Neural progenitor cell (in vitro differentiated cells): ENCODE measurements at regions not wholly inside any gene's neighbourhood (a gene's known extent, or its start where the extent isn't known, plus 50 kb on each side); places are given as distances from the start of the nearest gene placed in this dataset.
A peak's percentile ranks its signal among the peaks of the same experiment; 100 is the strongest.
"Not testable (repeated sequence)": the region's sequence is repeated elsewhere in the genome, so short reads cannot be mapped to it uniquely, and the experiment has no call there.

ENCODE experiments used
- DNase-seq: peaks from one replicate; pipeline ENCODE4 v3.0.0-alpha.2; 2016; ENCODE audit warnings: low spot score
- H2AFZ ChIP-seq: fragments of 200-600 bp; sonication (generic); replicated peaks from 2 replicates; pipeline ENCODE4 v1.6.1; 2016; ENCODE audit warnings: antibody characterized with exemption
- H3F3A ChIP-seq: fragments of 200-600 bp; sonication (generic); 2 replicates; pipeline ENCODE4 v1.6.1; 2016; ENCODE audit warnings: antibody characterized with exemption, low read depth
- H3K27ac ChIP-seq: fragments of 200-600 bp; sonication (generic); 2 replicates; pipeline ENCODE4 v1.5.1; 2016; ENCODE audit warnings: mild to moderate bottlenecking
- H3K27me3 ChIP-seq: fragments of 200-600 bp; sonication (generic); 2 replicates; pipeline ENCODE4 v1.6.1; 2016; ENCODE audit warnings: mild to moderate bottlenecking, moderate library complexity
- H3K36me3 ChIP-seq: fragments of 200-600 bp; sonication (generic); 2 replicates; pipeline ENCODE4 v1.5.1; 2016
- H3K4me1 ChIP-seq: fragments of 200-600 bp; sonication (generic); 2 replicates; pipeline ENCODE4 v1.6.1; 2016; ENCODE audit warnings: mixed run types
- H3K4me2 ChIP-seq: fragments of 200-600 bp; sonication (generic); 2 replicates; pipeline ENCODE4 v1.6.1; 2016
- H3K4me3 ChIP-seq: fragments of 200-600 bp; sonication (generic); 2 replicates; pipeline ENCODE4 v1.5.1; 2016
- H3K79me2 ChIP-seq: fragments of 200-600 bp; sonication (generic); 2 replicates; pipeline ENCODE4 v1.6.1; 2016; ENCODE audit warnings: low read depth
- H3K9ac ChIP-seq: fragments of 200-600 bp; sonication (generic); 2 replicates; pipeline ENCODE4 v1.6.1; 2016
- H3K9me3 ChIP-seq: fragments of 200-600 bp; sonication (generic); 2 replicates; pipeline ENCODE4 v1.5.1; 2016; ENCODE audit warnings: low read depth
- H4K20me1 ChIP-seq: fragments of 200-600 bp; sonication (generic); 2 replicates; pipeline ENCODE4 v1.6.1; 2016; ENCODE audit warnings: low read depth
- H3K27ac Mint-ChIP-seq: 3 replicates; pipeline ENCODE4 v1.8.0; 2021; ENCODE audit warnings: mixed read lengths
- H3K27me3 Mint-ChIP-seq: 2 replicates; pipeline ENCODE4 v1.8.0; 2022; ENCODE audit warnings: low read depth, mild to moderate bottlenecking, inconsistent platforms, moderate library complexity, mixed read lengths; ENCODE audit not compliant: insufficient read depth
- H3K36me3 Mint-ChIP-seq: 3 replicates; pipeline ENCODE4 v1.8.0; 2021; ENCODE audit warnings: mixed read lengths
- H3K4me1 Mint-ChIP-seq: 3 replicates; pipeline ENCODE4 v1.8.0; 2021; ENCODE audit warnings: mixed read lengths
- H3K4me3 Mint-ChIP-seq: 3 replicates; pipeline ENCODE4 v1.8.0; 2021; ENCODE audit warnings: mild to moderate bottlenecking, moderate library complexity, mixed read lengths
- H3K9me3 Mint-ChIP-seq: 3 replicates; pipeline ENCODE4 v1.8.0; 2020; ENCODE audit warnings: mixed read lengths
- CTCF ChIP-seq: fragments of 200-600 bp; sonication (generic); IDR thresholded peaks from 2 replicates; pipeline ENCODE4 v1.5.1; 2017; ENCODE audit warnings: antibody characterized with exemption, mild to moderate bottlenecking
- EZH2 ChIP-seq: fragments of 200-600 bp; sonication (generic); IDR thresholded peaks from 2 replicates; pipeline ENCODE4 v1.6.1; 2017; ENCODE audit warnings: antibody characterized with exemption, mild to moderate bottlenecking, moderate library complexity
- EZH2phosphoT487 ChIP-seq: fragments of 200-600 bp; sonication (generic); IDR thresholded peaks from 2 replicates; pipeline ENCODE4 v1.6.1; 2017; ENCODE audit warnings: antibody characterized with exemption

GRCh38 chr2:52416340-52416739 is 1351.3 kb upstream of the CHAC2 start:
- Histone ChIP-seq H3K4me1 (no peaks in the 10 kb centered on the region), H3K4me2 (no peak overlapping the region), H3K9ac (no peak overlapping the region), H3K4me3 (no peak overlapping the region), H3K36me3 (no peaks in the 10 kb centered on the region), H3K27me3 (no peaks in the 10 kb centered on the region), H3F3A (no peaks in the 10 kb centered on the region), H3K27ac (no peak overlapping the region), H3K9me3 (no peaks in the 10 kb centered on the region), H4K20me1 (no peaks in the 10 kb centered on the region), H2AFZ (no peak overlapping the region), H3K79me2 (no peaks in the 10 kb centered on the region)
- Mint-ChIP-seq H3K27me3 (no peaks in the 10 kb centered on the region), H3K36me3 (no peaks in the 10 kb centered on the region), H3K27ac (no peak overlapping the region), H3K9me3 (peaks cover 12% of the 10 kb centered on the region), H3K4me3 (no peak overlapping the region), H3K4me1 (peaks cover 3% of the 10 kb centered on the region)
- TF ChIP-seq CTCF (peak; percentile 49), EZH2phosphoT487 (no peak)
- DNase-seq = peak; percentile 45

GRCh38 chr2:52414561-52415295 is 1352.9 kb upstream of the CHAC2 start:
- Mint-ChIP-seq H3K27me3 (no peaks in the 10 kb centered on the region), H3K36me3 (no peaks in the 10 kb centered on the region), H3K4me3 (no peak overlapping the region), H3K27ac (no peak overlapping the region), H3K9me3 (peaks cover 7% of the 10 kb centered on the region), H3K4me1 (peaks cover 3% of the 10 kb centered on the region)
- Histone ChIP-seq H4K20me1 (no peaks in the 10 kb centered on the region), H2AFZ (no peak overlapping the region), H3K27ac (no peak overlapping the region), H3K4me3 (no peak overlapping the region), H3K4me1 (no peaks in the 10 kb centered on the region), H3K9ac (no peak overlapping the region), H3K27me3 (no peaks in the 10 kb centered on the region), H3K9me3 (no peaks in the 10 kb centered on the region), H3K36me3 (no peaks in the 10 kb centered on the region), H3K4me2 (no peak overlapping the region), H3F3A (no peaks in the 10 kb centered on the region), H3K79me2 (no peaks in the 10 kb centered on the region)
- no peak for DNase-seq
- TF ChIP-seq EZH2phosphoT487 (no peak), CTCF (no peak), EZH2 (no peak)

GRCh38 chr2:52409308-52410118 is 1358.1 kb upstream of the CHAC2 start:
- H3K27me3 ChIP-seq, H3K27ac ChIP-seq, H3F3A ChIP-seq, H3K4me3 Mint-ChIP-seq, DNase-seq, H3K4me3 ChIP-seq, H3K27me3 Mint-ChIP-seq, H3K36me3 ChIP-seq, H3K4me1 ChIP-seq, H3K4me2 ChIP-seq, H3K9me3 Mint-ChIP-seq, H3K9me3 ChIP-seq, H4K20me1 ChIP-seq, H2AFZ ChIP-seq, H3K36me3 Mint-ChIP-seq, H3K27ac Mint-ChIP-seq, H3K4me1 Mint-ChIP-seq, H3K79me2 ChIP-seq, H3K9ac ChIP-seq: not testable (repeated sequence)
- TF ChIP-seq CTCF = peak; percentile 37
